ENCODE measurements at regions not wholly inside any gene's neighbourhood (a gene's known extent, or its start where the extent isn't known, plus 50 kb on each side); places are given as distances from the start of the nearest gene placed in this dataset.
"Not testable (repeated sequence)": the region's sequence is repeated elsewhere in the genome, so short reads cannot be mapped to it uniquely, and the experiment has no call there.

GRCh38 chr4:160318567-160319220, 1215.8 kb downstream of the RAPGEF2 start:
- ChIA-PET POLR2A (no interaction called here), CTCF (no interaction called here)
- no peaks in the 10 kb centered on the region for H3K27me3 Mint-ChIP-seq
- intact Hi-C loops (cut with micrococcal nuclease) = no loop called here
- no peaks in the 10 kb centered on the region for H3K4me1 Mint-ChIP-seq (ENCODE audit: low read depth)
- no peak for DNase-seq
- H3K4me3 Mint-ChIP-seq = no peak overlapping the region
- H3K9me3 Mint-ChIP-seq = peaks cover 4% of the 10 kb centered on the region
- H3K27ac Mint-ChIP-seq = no peak overlapping the region
- H3K36me3 Mint-ChIP-seq = no peaks in the 10 kb centered on the region

- Mint-ChIP-seq H3K27ac (no peak overlapping the region), H3K27me3 (no peaks in the 10 kb centered on the region), H3K4me3 (no peak overlapping the region), H3K9me3 (peaks cover 4% of the 10 kb centered on the region), H3K4me1 (ENCODE audit: low read depth) (no peaks in the 10 kb centered on the region), H3K36me3 (no peaks in the 10 kb centered on the region)
- ChIA-PET POLR2A (no interaction called here), CTCF (no interaction called here)
- no peak for DNase-seq
- intact Hi-C loops (cut with micrococcal nuclease) = no loop called here
Observed at GRCh38 chr4:160319221-160319867, 1216.5 kb downstream of the RAPGEF2 start.

- intact Hi-C loops (cut with micrococcal nuclease) = no loop called here
- Mint-ChIP-seq H3K27me3 (no peaks in the 10 kb centered on the region), H3K36me3 (no peaks in the 10 kb centered on the region), H3K4me1 (ENCODE audit: low read depth) (no peaks in the 10 kb centered on the region), H3K4me3 (no peak overlapping the region), H3K27ac (no peak overlapping the region), H3K9me3 (peaks cover 4% of the 10 kb centered on the region)
- no peak for DNase-seq
- CTCF ChIA-PET = no interaction called here
- POLR2A ChIA-PET = no interaction called here
Observed at GRCh38 chr4:160319868-160320260, 1217.0 kb downstream of the RAPGEF2 start.

GRCh38 chr4:160326110-160326509, 1223.2 kb downstream of the RAPGEF2 start:
- H3K27me3 Mint-ChIP-seq = no peaks in the 10 kb centered on the region
- intact Hi-C loops (cut with micrococcal nuclease) = no loop called here
- peaks cover 12% of the 10 kb centered on the region for H3K9me3 Mint-ChIP-seq
- no peaks in the 10 kb centered on the region for H3K36me3 Mint-ChIP-seq
- no peak overlapping the region for H3K4me3 Mint-ChIP-seq
- ChIA-PET POLR2A (no interaction called here), CTCF (no interaction called here)
- no peak overlapping the region for H3K27ac Mint-ChIP-seq
- DNase-seq = no peak
- no peaks in the 10 kb centered on the region for H3K4me1 Mint-ChIP-seq (ENCODE audit: low read depth)

- ChIA-PET CTCF (no interaction called here), POLR2A (no interaction called here)
- Mint-ChIP-seq H3K27ac (no peak overlapping the region), H3K4me1 (ENCODE audit: low read depth) (no peaks in the 10 kb centered on the region), H3K9me3 (peaks cover 3% of the 10 kb centered on the region), H3K27me3 (no peaks in the 10 kb centered on the region), H3K4me3 (no peak overlapping the region), H3K36me3 (no peaks in the 10 kb centered on the region)
- DNase-seq = no peak
- intact Hi-C loops (cut with micrococcal nuclease) = no loop called here
Observed at GRCh38 chr4:160347197-160347596, 1244.3 kb downstream of the RAPGEF2 start.

- intact Hi-C loops (cut with micrococcal nuclease) = no loop called here
- H3K27ac Mint-ChIP-seq = no peak overlapping the region
Observed at GRCh38 chr4:160350944-160351343, 1248.1 kb downstream of the RAPGEF2 start.

GRCh38 chr4:160352637-160353036, 1249.8 kb downstream of the RAPGEF2 start:
- Mint-ChIP-seq H3K4me1 (ENCODE audit: low read depth) (no peaks in the 10 kb centered on the region), H3K9me3 (no peaks in the 10 kb centered on the region), H3K36me3 (no peaks in the 10 kb centered on the region), H3K27ac (no peak overlapping the region), H3K27me3 (no peaks in the 10 kb centered on the region), H3K4me3 (no peak overlapping the region)
- intact Hi-C loops (cut with micrococcal nuclease) = no loop called here
- DNase-seq = no peak
- POLR2A ChIA-PET = no interaction called here
- CTCF ChIA-PET = no interaction called here

More at GRCh38 chr4:160350944-160351343, 1248.1 kb downstream of the RAPGEF2 start:
- DNase-seq = no peak
- Mint-ChIP-seq H3K36me3 (no peaks in the 10 kb centered on the region), H3K4me3 (no peak overlapping the region), H3K27me3 (no peaks in the 10 kb centered on the region), H3K9me3 (no peaks in the 10 kb centered on the region), H3K4me1 (ENCODE audit: low read depth) (no peaks in the 10 kb centered on the region)
- ChIA-PET POLR2A (no interaction called here), CTCF (no interaction called here)

GRCh38 chr4:160353548-160353947, 1250.7 kb downstream of the RAPGEF2 start:
- ChIA-PET POLR2A (no interaction called here), CTCF (no interaction called here)
- Mint-ChIP-seq H3K4me3 (no peak overlapping the region), H3K27ac (no peak overlapping the region), H3K36me3 (no peaks in the 10 kb centered on the region), H3K27me3 (no peaks in the 10 kb centered on the region), H3K4me1 (ENCODE audit: low read depth) (no peaks in the 10 kb centered on the region), H3K9me3 (no peaks in the 10 kb centered on the region)
- intact Hi-C loops (cut with micrococcal nuclease) = no loop called here
- no peak for DNase-seq

- no peak overlapping the region for H3K4me3 Mint-ChIP-seq
- ChIA-PET POLR2A (no interaction called here), CTCF (no interaction called here)
- intact Hi-C loops (cut with micrococcal nuclease) = no loop called here
- H3K27me3 Mint-ChIP-seq = no peaks in the 10 kb centered on the region
- H3K4me1 Mint-ChIP-seq (ENCODE audit: low read depth) = no peaks in the 10 kb centered on the region
- H3K36me3 Mint-ChIP-seq = no peaks in the 10 kb centered on the region
- no peak for DNase-seq
- H3K27ac Mint-ChIP-seq = no peak overlapping the region
- H3K9me3 Mint-ChIP-seq = peaks cover 12% of the 10 kb centered on the region
Observed at GRCh38 chr4:160362478-160362877, 1259.6 kb downstream of the RAPGEF2 start.

- ChIA-PET POLR2A (no interaction called here), CTCF (no interaction called here)
- intact Hi-C loops (cut with micrococcal nuclease) = no loop called here
- DNase-seq = no peak
- Mint-ChIP-seq H3K4me1 (ENCODE audit: low read depth) (no peaks in the 10 kb centered on the region), H3K36me3 (no peaks in the 10 kb centered on the region), H3K4me3 (no peak overlapping the region), H3K27ac (no peak overlapping the region), H3K27me3 (no peaks in the 10 kb centered on the region), H3K9me3 (peaks cover 12% of the 10 kb centered on the region)
Observed at GRCh38 chr4:160364217-160364616, 1261.3 kb downstream of the RAPGEF2 start.

GRCh38 chr4:160364665-160365064, 1261.8 kb downstream of the RAPGEF2 start:
- DNase-seq; POLR2A ChIA-PET; H3K4me3 Mint-ChIP-seq; H3K27ac Mint-ChIP-seq; intact Hi-C loops (cut with micrococcal nuclease); H3K27me3 Mint-ChIP-seq; CTCF ChIA-PET; H3K4me1 Mint-ChIP-seq (ENCODE audit: low read depth); H3K36me3 Mint-ChIP-seq: not testable (repeated sequence)
- peaks cover 13% of the 10 kb centered on the region for H3K9me3 Mint-ChIP-seq

- not testable (repeated sequence) for DNase-seq
Observed at GRCh38 chr4:160365383-160365782, 1262.5 kb downstream of the RAPGEF2 start.

GRCh38 chr4:160370046-160370445, 1267.2 kb downstream of the RAPGEF2 start:
- ChIA-PET CTCF (no interaction called here), POLR2A (no interaction called here)
- intact Hi-C loops (cut with micrococcal nuclease) = no loop called here

More at GRCh38 chr4:160365383-160365782, 1262.5 kb downstream of the RAPGEF2 start:
- H3K27me3 Mint-ChIP-seq; H3K27ac Mint-ChIP-seq; CTCF ChIA-PET; H3K36me3 Mint-ChIP-seq; H3K4me3 Mint-ChIP-seq; POLR2A ChIA-PET; H3K4me1 Mint-ChIP-seq (ENCODE audit: low read depth); intact Hi-C loops (cut with micrococcal nuclease): not testable (repeated sequence)
- H3K9me3 Mint-ChIP-seq = peaks cover 19% of the 10 kb centered on the region

More at GRCh38 chr4:160370046-160370445, 1267.2 kb downstream of the RAPGEF2 start:
- no peak for DNase-seq
- H3K4me1 Mint-ChIP-seq (ENCODE audit: low read depth) = no peaks in the 10 kb centered on the region
- H3K9me3 Mint-ChIP-seq = peaks cover 7% of the 10 kb centered on the region
- H3K4me3 Mint-ChIP-seq = no peak overlapping the region
- no peaks in the 10 kb centered on the region for H3K36me3 Mint-ChIP-seq
- no peaks in the 10 kb centered on the region for H3K27me3 Mint-ChIP-seq
- no peak overlapping the region for H3K27ac Mint-ChIP-seq

Data from activated CD4-positive, alpha-beta memory T cell treated with anti-CD3 and anti-CD28 coated beads for 36 hours (primary cell).